ENCODE measurements at regions not wholly inside any gene's neighbourhood (a gene's known extent, or its start where the extent isn't known, plus 50 kb on each side); places are given as distances from the start of the nearest gene placed in this dataset.
"Not testable (repeated sequence)": the region's sequence is repeated elsewhere in the genome, so short reads cannot be mapped to it uniquely, and the experiment has no call there.

DNA sequence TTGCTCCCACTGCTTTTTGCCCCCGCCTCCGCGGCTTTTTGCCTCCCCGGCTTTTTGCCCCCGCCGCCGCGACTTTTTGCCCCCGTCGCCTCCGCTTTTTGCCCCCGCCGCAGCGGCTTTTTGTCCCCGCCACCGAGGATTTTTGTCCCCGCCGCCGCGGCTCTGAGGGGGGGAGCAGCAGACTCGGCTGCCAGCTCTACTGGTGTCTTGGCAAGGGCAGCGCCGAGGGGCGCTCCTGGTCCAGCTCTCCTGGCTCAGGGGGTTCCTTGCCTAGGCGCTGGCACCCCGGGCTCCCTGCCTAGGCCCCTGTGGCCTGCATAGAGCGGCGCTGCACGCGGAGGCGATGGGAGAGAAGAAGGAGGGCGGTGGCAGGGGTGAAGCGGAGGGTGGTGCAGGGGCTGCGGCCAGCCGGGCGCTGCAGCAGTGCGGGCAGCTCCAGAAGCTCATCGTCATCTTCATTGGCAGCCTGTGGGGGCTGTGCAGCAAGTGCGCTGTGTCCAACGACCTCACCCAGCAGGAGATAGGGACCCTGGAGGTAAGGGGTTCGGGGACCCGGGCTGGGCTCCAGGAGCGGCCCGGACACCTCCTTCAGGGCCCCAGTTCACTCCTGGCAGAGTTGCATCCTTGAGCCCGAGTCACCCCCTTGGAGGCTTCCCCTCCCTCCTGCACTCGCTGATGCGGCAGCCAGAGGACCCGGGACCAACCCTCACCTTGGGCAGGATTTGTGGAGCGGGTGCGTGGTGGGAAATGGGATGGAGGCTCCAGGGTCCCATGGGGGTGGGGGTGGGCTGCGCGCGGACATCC is 642.4 kb downstream of the GOLGA6L6 start:
- H3K27me3 ChIP-seq (ENCODE audit: insufficient read depth, low read length) = no peaks in the 10 kb centered on the region
- no peaks in the 10 kb centered on the region for H3K9me3 ChIP-seq (ENCODE audit: insufficient read depth, low read depth, low read length)
- H3K4me3 Mint-ChIP-seq (ENCODE audit: unreplicated experiment) = no peak overlapping the region
- FAIRE-seq = no peak
- no peaks in the 10 kb centered on the region for H4K20me1 ChIP-seq (ENCODE audit: insufficient read depth, low read length)
- H3K4me1 Mint-ChIP-seq (ENCODE audit: low read depth, unreplicated experiment) = no peaks in the 10 kb centered on the region
- no peaks in the 10 kb centered on the region for H3K36me3 ChIP-seq (ENCODE audit: insufficient read depth, low read length)
- no peak overlapping the region for H3K4me2 ChIP-seq (ENCODE audit: low read length)
- H3K9ac ChIP-seq (ENCODE audit: low read length) = no peak overlapping the region
- H3K79me2 ChIP-seq (ENCODE audit: insufficient read depth, low read length) = no peaks in the 10 kb centered on the region
- no peaks in the 10 kb centered on the region for H3K4me1 ChIP-seq (ENCODE audit: insufficient read depth, low read length)
- H3K27ac Mint-ChIP-seq (ENCODE audit: unreplicated experiment) = no peak overlapping the region
- H2AFZ ChIP-seq (ENCODE audit: low read depth, low read length) = no peak overlapping the region
- H3K36me3 Mint-ChIP-seq (ENCODE audit: low read depth, unreplicated experiment) = no peaks in the 10 kb centered on the region
- peaks cover 15% of the 10 kb centered on the region for H3K9me3 Mint-ChIP-seq (ENCODE audit: unreplicated experiment)
- no peak overlapping the region for H3K27ac ChIP-seq (ENCODE audit: low read depth, low read length)
- DNase-seq (ENCODE audit: low read depth) = no peak
- no peak overlapping the region for H3K4me3 ChIP-seq (ENCODE audit: insufficient read depth, low read depth, low read length)
- H3K27me3 Mint-ChIP-seq (ENCODE audit: low read depth, unreplicated experiment) = no peaks in the 10 kb centered on the region
- TF ChIP-seq, protein P1, sequence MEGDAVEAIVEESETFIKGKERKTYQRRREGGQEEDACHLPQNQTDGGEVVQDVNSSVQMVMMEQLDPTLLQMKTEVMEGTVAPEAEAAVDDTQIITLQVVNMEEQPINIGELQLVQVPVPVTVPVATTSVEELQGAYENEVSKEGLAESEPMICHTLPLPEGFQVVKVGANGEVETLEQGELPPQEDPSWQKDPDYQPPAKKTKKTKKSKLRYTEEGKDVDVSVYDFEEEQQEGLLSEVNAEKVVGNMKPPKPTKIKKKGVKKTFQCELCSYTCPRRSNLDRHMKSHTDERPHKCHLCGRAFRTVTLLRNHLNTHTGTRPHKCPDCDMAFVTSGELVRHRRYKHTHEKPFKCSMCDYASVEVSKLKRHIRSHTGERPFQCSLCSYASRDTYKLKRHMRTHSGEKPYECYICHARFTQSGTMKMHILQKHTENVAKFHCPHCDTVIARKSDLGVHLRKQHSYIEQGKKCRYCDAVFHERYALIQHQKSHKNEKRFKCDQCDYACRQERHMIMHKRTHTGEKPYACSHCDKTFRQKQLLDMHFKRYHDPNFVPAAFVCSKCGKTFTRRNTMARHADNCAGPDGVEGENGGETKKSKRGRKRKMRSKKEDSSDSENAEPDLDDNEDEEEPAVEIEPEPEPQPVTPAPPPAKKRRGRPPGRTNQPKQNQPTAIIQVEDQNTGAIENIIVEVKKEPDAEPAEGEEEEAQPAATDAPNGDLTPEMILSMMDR (IDR thresholded peaks at IDR 0.05; ENCODE audit: insufficient read depth, low read depth, low read length) = no peak
- no peak for TF ChIP-seq EZH2 (IDR thresholded peaks at IDR 0.05; ENCODE audit: insufficient read depth, low read length)

DNA sequence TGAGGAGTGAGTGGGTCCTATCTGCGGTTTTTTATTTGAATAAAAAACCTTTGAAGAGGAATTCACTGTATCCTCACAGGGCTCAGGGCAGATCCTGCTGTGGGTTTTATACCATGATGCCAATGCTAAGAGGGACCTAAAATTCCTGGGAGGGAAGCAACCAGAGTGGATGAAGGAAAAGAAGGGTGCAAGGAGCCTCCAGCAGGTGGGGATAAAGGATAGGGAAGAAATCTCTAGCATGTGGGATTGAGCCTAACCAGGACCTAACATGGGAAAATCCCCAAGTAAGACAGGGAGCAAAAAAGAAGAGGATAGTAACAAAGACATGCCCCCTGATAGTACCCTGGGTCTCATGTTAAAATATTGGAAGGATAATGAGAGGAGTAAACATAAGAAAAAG is 652.8 kb downstream of the GOLGA6L6 start:
- H3K9me3 ChIP-seq (ENCODE audit: insufficient read depth, low read depth, low read length); H3K27me3 Mint-ChIP-seq (ENCODE audit: low read depth, unreplicated experiment); H3K27ac Mint-ChIP-seq (ENCODE audit: unreplicated experiment); H3K27me3 ChIP-seq (ENCODE audit: insufficient read depth, low read length); H3K4me2 ChIP-seq (ENCODE audit: low read length); H3K27ac ChIP-seq (ENCODE audit: low read depth, low read length); H2AFZ ChIP-seq (ENCODE audit: low read depth, low read length); H3K36me3 ChIP-seq (ENCODE audit: insufficient read depth, low read length); H3K4me1 ChIP-seq (ENCODE audit: insufficient read depth, low read length); H3K9ac ChIP-seq (ENCODE audit: low read length); H4K20me1 ChIP-seq (ENCODE audit: insufficient read depth, low read length); H3K4me1 Mint-ChIP-seq (ENCODE audit: low read depth, unreplicated experiment); DNase-seq (ENCODE audit: low read depth); H3K79me2 ChIP-seq (ENCODE audit: insufficient read depth, low read length); H3K36me3 Mint-ChIP-seq (ENCODE audit: low read depth, unreplicated experiment); H3K4me3 ChIP-seq (ENCODE audit: insufficient read depth, low read depth, low read length); H3K9me3 Mint-ChIP-seq (ENCODE audit: unreplicated experiment); FAIRE-seq; H3K4me3 Mint-ChIP-seq (ENCODE audit: unreplicated experiment): not testable (repeated sequence)

DNA sequence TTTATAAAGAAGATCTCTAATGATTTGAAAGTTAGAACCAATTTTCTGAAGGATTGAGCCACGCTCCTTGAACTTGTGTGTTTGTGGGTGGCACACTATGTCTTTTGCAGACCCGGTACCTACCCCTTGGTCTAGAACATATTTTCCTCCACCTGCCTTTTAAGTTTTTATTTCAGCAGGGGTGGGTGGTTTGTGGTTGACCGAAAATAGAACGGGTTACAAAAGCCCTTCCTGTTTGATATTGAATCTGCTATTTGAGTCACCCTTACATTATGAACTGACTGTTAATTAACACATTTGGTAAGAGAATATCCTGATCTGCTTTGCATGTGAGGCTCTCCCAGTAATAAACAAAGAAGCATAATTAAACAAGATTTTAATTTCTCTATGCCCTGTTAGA is 697.5 kb downstream of the GOLGA6L6 start:
- H3K27me3 Mint-ChIP-seq (ENCODE audit: low read depth, unreplicated experiment); H3K79me2 ChIP-seq (ENCODE audit: insufficient read depth, low read length); H2AFZ ChIP-seq (ENCODE audit: low read depth, low read length); H3K9me3 Mint-ChIP-seq (ENCODE audit: unreplicated experiment); H3K27ac Mint-ChIP-seq (ENCODE audit: unreplicated experiment); H4K20me1 ChIP-seq (ENCODE audit: insufficient read depth, low read length); H3K36me3 Mint-ChIP-seq (ENCODE audit: low read depth, unreplicated experiment); H3K4me1 Mint-ChIP-seq (ENCODE audit: low read depth, unreplicated experiment); H3K4me3 Mint-ChIP-seq (ENCODE audit: unreplicated experiment); H3K9ac ChIP-seq (ENCODE audit: low read length); H3K36me3 ChIP-seq (ENCODE audit: insufficient read depth, low read length); H3K4me2 ChIP-seq (ENCODE audit: low read length); H3K4me3 ChIP-seq (ENCODE audit: insufficient read depth, low read depth, low read length); H3K27me3 ChIP-seq (ENCODE audit: insufficient read depth, low read length); H3K4me1 ChIP-seq (ENCODE audit: insufficient read depth, low read length); FAIRE-seq; H3K9me3 ChIP-seq (ENCODE audit: insufficient read depth, low read depth, low read length); DNase-seq (ENCODE audit: low read depth); H3K27ac ChIP-seq (ENCODE audit: low read depth, low read length): not testable (repeated sequence)
